H1 (cell line): ENCODE measurements at regions not wholly inside any gene's neighbourhood (a gene's known extent, or its start where the extent isn't known, plus 50 kb on each side); places are given as distances from the start of the nearest gene placed in this dataset.

Experiments used
- JUND ChIP-seq: IDR thresholded peaks from 2 replicates; pipeline ENCODE4 v1.6.1; 2011; ENCODE audit warnings: mild to moderate bottlenecking, improper control_type of control experiment, low read length
- PHF8 ChIP-seq: fragments of 200-600 bp; sonication (generic); conservative IDR thresholded peaks from 2 replicates; pipeline ENCODE4 v1.7.1; 2012; ENCODE audit warnings: low read depth, mild to moderate bottlenecking, inconsistent platforms, low read length, moderate library complexity
- SP1 ChIP-seq: IDR thresholded peaks from 2 replicates; pipeline ENCODE4 v1.6.1; 2011; ENCODE audit warnings: low read depth, low read length
- TCF12 ChIP-seq: IDR thresholded peaks from 2 replicates; pipeline ENCODE4 v1.6.1; 2011; ENCODE audit warnings: low read depth, mild to moderate bottlenecking, low read length

DNA sequence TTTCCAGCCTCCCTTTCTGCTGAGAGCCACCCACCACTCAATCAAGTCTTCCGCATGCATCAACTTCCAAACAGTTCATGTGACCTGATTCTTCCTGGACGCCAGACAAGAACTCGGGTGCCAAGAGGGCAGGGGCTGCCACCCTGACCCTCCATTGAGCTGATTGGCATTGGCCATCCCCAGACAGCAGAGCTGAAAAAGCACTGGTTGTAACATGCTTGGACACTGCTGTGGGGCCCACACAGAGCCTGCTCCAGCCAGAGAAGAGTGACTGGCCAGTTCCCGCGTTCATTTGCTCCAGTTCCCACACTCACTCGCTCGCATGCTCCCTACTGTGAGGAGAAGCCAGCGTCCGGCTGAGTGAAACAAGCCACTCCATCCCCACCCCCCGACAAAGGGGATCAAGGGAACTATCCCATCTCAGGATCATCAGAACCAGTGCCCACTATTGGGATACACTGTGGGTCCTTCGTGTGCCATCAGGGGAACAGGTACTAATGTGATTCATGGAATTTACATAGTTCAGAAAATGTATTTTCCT is 420.3 kb downstream of the NPHP4 start (continued):
- TF ChIP-seq JUND: no peak
- TF ChIP-seq TCF12: no peak
- TF ChIP-seq SP1: no peak
- no peak for TF ChIP-seq PHF8
